Mammary epithelial cell (primary cell): ENCODE measurements at regions not wholly inside any gene's neighbourhood (a gene's known extent, or its start where the extent isn't known, plus 50 kb on each side); places are given as distances from the start of the nearest gene placed in this dataset.

Experiments used
- EZH2 ChIP-seq: IDR thresholded peaks from 2 replicates; pipeline ENCODE4 v1.6.1; 2012; ENCODE audit warnings: low read length, inconsistent platforms, borderline replicate concordance
- TF ChIP-seq, protein P1 (sequence below), 2 donors: IDR thresholded peaks in 1 of 2; conservative IDR thresholded peaks in 1 of 2; 2 replicates each; pipeline ENCODE4 v1.5.1; 2011 to 2012; ENCODE audit warnings: inconsistent platforms in 2 of 2, low read length in 2 of 2, mild to moderate bottlenecking in 2 of 2, control low read depth in 1 of 2, low read depth in 1 of 2; ENCODE audit not compliant: insufficient read depth in 1 of 2; ENCODE audit errors: extremely low read depth in 1 of 2

DNA sequence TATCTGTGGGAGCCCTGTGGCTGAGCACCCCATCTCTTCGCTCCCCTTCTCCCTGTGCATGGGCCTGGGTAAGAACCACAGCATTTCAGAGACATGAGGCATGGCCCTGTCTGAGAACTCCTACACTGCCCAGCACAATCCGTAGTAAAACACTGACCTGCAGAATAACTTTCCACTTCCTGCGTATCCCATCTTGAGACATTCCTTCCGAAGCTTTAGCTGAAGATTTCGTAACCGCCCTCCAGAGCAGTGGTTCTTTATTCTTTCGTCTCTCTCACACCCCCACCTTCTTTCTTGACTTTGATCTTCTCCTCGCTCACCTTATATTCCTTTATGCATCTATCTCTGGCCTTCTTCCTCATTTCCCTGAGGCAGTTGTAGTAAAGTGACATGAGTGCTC lies 381.1 kb downstream of the HRH4 start:
- TF ChIP-seq, protein P1, sequence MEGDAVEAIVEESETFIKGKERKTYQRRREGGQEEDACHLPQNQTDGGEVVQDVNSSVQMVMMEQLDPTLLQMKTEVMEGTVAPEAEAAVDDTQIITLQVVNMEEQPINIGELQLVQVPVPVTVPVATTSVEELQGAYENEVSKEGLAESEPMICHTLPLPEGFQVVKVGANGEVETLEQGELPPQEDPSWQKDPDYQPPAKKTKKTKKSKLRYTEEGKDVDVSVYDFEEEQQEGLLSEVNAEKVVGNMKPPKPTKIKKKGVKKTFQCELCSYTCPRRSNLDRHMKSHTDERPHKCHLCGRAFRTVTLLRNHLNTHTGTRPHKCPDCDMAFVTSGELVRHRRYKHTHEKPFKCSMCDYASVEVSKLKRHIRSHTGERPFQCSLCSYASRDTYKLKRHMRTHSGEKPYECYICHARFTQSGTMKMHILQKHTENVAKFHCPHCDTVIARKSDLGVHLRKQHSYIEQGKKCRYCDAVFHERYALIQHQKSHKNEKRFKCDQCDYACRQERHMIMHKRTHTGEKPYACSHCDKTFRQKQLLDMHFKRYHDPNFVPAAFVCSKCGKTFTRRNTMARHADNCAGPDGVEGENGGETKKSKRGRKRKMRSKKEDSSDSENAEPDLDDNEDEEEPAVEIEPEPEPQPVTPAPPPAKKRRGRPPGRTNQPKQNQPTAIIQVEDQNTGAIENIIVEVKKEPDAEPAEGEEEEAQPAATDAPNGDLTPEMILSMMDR (conservative IDR thresholded peaks at IDR 0.05 in 1 of 2, IDR thresholded peaks at IDR 0.05 in 1 of 2; ENCODE audit: extremely low read depth in 1 of 2, insufficient read depth in 1 of 2, low read depth in 1 of 2, low read length in 2 of 2): no peak
- TF ChIP-seq EZH2: no peak
